ENCODE measurements at regions not wholly inside any gene's neighbourhood (a gene's known extent, or its start where the extent isn't known, plus 50 kb on each side); places are given as distances from the start of the nearest gene placed in this dataset.

GRCh38 chr5:142484821-142485387 lies 160.1 kb upstream of the SPRY4 start:
- TF ChIP-seq CREB1 (IDR thresholded peaks at IDR 0.05; ENCODE audit: low read depth) (no peak), MAX (IDR thresholded peaks at IDR 0.05) (no peak), YY1 (IDR thresholded peaks at IDR 0.05; ENCODE audit: low read depth) (no peak), REST (IDR thresholded peaks at IDR 0.05; ENCODE audit: low read depth) (no peak), RAD21 (IDR thresholded peaks at IDR 0.05; ENCODE audit: low read depth) (no peak)
